ENCODE measurements at regions not wholly inside any gene's neighbourhood (a gene's known extent, or its start where the extent isn't known, plus 50 kb on each side); places are given as distances from the start of the nearest gene placed in this dataset.

GRCh38 chr13:70415136-70415535, 306.9 kb upstream of the KLHL1 start:
- TF ChIP-seq PPARA (CRISPR knock-in tag; IDR thresholded peaks at IDR 0.05; ENCODE audit: borderline replicate concordance) (no peak), ZC3H10 (CRISPR knock-in tag; IDR thresholded peaks at IDR 0.05) (peak; percentile 36; the same call in 1 of the 2 replicates)
- no peak for ATAC-seq

- TF ChIP-seq ZC3H10 (CRISPR knock-in tag; IDR thresholded peaks at IDR 0.05) (no peak; the same call in 1 of the 2 replicates), ISL1 (CRISPR knock-in tag; IDR thresholded peaks at IDR 0.05) (peak; percentile 58)
- ATAC-seq: no peak
Measured at GRCh38 chr13:70408865-70409264, 300.6 kb upstream of the KLHL1 start.

- TF ChIP-seq ZC3H10 (CRISPR knock-in tag; IDR thresholded peaks at IDR 0.05): no peak
- TF ChIP-seq SNAI2 (CRISPR knock-in tag; IDR thresholded peaks at IDR 0.05): no peak
- no peak for TF ChIP-seq CSDC2 (CRISPR knock-in tag; IDR thresholded peaks at IDR 0.05)
- TF ChIP-seq PPARA (CRISPR knock-in tag; IDR thresholded peaks at IDR 0.05; ENCODE audit: borderline replicate concordance): no peak
- no peak for TF ChIP-seq OSR1 (CRISPR knock-in tag; IDR thresholded peaks at IDR 0.05)
- no peak for TF ChIP-seq ZFP3 (CRISPR knock-in tag; IDR thresholded peaks at IDR 0.05)
- TF ChIP-seq, protein P1, sequence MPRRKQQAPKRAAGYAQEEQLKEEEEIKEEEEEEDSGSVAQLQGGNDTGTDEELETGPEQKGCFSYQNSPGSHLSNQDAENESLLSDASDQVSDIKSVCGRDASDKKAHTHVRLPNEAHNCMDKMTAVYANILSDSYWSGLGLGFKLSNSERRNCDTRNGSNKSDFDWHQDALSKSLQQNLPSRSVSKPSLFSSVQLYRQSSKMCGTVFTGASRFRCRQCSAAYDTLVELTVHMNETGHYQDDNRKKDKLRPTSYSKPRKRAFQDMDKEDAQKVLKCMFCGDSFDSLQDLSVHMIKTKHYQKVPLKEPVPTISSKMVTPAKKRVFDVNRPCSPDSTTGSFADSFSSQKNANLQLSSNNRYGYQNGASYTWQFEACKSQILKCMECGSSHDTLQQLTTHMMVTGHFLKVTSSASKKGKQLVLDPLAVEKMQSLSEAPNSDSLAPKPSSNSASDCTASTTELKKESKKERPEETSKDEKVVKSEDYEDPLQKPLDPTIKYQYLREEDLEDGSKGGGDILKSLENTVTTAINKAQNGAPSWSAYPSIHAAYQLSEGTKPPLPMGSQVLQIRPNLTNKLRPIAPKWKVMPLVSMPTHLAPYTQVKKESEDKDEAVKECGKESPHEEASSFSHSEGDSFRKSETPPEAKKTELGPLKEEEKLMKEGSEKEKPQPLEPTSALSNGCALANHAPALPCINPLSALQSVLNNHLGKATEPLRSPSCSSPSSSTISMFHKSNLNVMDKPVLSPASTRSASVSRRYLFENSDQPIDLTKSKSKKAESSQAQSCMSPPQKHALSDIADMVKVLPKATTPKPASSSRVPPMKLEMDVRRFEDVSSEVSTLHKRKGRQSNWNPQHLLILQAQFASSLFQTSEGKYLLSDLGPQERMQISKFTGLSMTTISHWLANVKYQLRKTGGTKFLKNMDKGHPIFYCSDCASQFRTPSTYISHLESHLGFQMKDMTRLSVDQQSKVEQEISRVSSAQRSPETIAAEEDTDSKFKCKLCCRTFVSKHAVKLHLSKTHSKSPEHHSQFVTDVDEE (CRISPR knock-in tag; IDR thresholded peaks at IDR 0.05): no peak
- no peak for TF ChIP-seq RARB (CRISPR knock-in tag; IDR thresholded peaks at IDR 0.05)
- no peak for ATAC-seq
Measured at GRCh38 chr13:70407486-70407885, 299.2 kb upstream of the KLHL1 start.

GRCh38 chr13:70405266-70405665, 297.0 kb upstream of the KLHL1 start:
- TF ChIP-seq ESRRG (CRISPR knock-in tag; IDR thresholded peaks at IDR 0.05) (no peak), RARB (CRISPR knock-in tag; IDR thresholded peaks at IDR 0.05) (no peak), CSDC2 (CRISPR knock-in tag; IDR thresholded peaks at IDR 0.05) (no peak)
- no peak for ATAC-seq

DNA sequence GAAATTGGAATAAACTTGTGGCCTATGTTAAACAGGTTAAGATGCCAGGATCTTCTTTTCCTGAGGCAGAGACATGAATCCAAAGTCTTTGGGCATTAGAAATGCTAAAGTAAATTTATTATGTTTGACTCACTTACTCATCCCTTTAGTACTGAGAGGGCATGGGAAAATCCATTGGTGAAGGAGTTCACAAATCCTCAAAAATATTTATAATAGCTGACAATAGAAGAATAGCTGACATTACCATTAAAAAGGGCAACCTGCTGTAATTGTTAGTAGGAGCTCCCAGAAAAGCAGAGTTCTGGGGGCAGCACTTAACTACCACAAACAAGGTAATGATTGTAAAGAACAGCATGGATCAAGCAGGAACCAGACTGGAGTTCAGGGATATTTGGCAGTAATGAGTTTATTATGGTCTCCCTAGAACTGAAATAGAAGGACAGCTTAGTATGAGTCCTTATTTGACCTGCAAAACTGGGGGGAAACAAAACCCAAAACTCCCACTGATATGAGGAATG, 285.8 kb upstream of the KLHL1 start:
- ATAC-seq: no peak
- no peak for TF ChIP-seq GLIS3 (CRISPR knock-in tag; IDR thresholded peaks at IDR 0.05)
- no peak for TF ChIP-seq ZFP30 (CRISPR knock-in tag; IDR thresholded peaks at IDR 0.05)
- TF ChIP-seq ZC3H10 (CRISPR knock-in tag; IDR thresholded peaks at IDR 0.05): no peak
- TF ChIP-seq, protein P2, sequence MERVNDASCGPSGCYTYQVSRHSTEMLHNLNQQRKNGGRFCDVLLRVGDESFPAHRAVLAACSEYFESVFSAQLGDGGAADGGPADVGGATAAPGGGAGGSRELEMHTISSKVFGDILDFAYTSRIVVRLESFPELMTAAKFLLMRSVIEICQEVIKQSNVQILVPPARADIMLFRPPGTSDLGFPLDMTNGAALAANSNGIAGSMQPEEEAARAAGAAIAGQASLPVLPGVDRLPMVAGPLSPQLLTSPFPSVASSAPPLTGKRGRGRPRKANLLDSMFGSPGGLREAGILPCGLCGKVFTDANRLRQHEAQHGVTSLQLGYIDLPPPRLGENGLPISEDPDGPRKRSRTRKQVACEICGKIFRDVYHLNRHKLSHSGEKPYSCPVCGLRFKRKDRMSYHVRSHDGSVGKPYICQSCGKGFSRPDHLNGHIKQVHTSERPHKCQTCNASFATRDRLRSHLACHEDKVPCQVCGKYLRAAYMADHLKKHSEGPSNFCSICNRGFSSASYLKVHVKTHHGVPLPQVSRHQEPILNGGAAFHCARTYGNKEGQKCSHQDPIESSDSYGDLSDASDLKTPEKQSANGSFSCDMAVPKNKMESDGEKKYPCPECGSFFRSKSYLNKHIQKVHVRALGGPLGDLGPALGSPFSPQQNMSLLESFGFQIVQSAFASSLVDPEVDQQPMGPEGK (CRISPR knock-in tag; IDR thresholded peaks at IDR 0.05; ENCODE audit: borderline replicate concordance): no peak
- TF ChIP-seq ARNTL (CRISPR knock-in tag; IDR thresholded peaks at IDR 0.05; ENCODE audit: borderline replicate concordance, low read depth): no peak
- no peak for TF ChIP-seq ZNF8 (CRISPR knock-in tag; IDR thresholded peaks at IDR 0.05)
- TF ChIP-seq CSRNP3 (CRISPR knock-in tag; IDR thresholded peaks at IDR 0.05): no peak
- TF ChIP-seq ZFP3 (CRISPR knock-in tag; IDR thresholded peaks at IDR 0.05): no peak
- TF ChIP-seq POU6F1 (CRISPR knock-in tag; IDR thresholded peaks at IDR 0.05; ENCODE audit: borderline replicate concordance, low read depth): no peak

- TF ChIP-seq, protein P1 (CRISPR knock-in tag; IDR thresholded peaks at IDR 0.05): no peak
- TF ChIP-seq ISL1 (CRISPR knock-in tag; IDR thresholded peaks at IDR 0.05) (no peak), RARB (CRISPR knock-in tag; IDR thresholded peaks at IDR 0.05) (no peak), ZFP3 (CRISPR knock-in tag; IDR thresholded peaks at IDR 0.05) (no peak), ZNF8 (CRISPR knock-in tag; IDR thresholded peaks at IDR 0.05) (no peak), ZNF70 (CRISPR knock-in tag; IDR thresholded peaks at IDR 0.05) (no peak), TCF4 (CRISPR knock-in tag; IDR thresholded peaks at IDR 0.05; ENCODE audit: borderline replicate concordance) (no peak), CSDC2 (CRISPR knock-in tag; IDR thresholded peaks at IDR 0.05) (no peak), ZNF565 (CRISPR knock-in tag; conservative IDR thresholded peaks at IDR 0.05; ENCODE audit: low read depth) (no peak), GLIS3 (CRISPR knock-in tag; IDR thresholded peaks at IDR 0.05) (no peak)
- TF ChIP-seq, protein P2 (CRISPR knock-in tag; IDR thresholded peaks at IDR 0.05; ENCODE audit: borderline replicate concordance): no peak
- no peak for ATAC-seq
Measured at GRCh38 chr13:70391678-70392077, 283.4 kb upstream of the KLHL1 start.

All from SK-N-SH treated with all-trans-retinoic acid at 6 μM for 48 hours (cell line).